ENCODE measurements at regions not wholly inside any gene's neighbourhood (a gene's known extent, or its start where the extent isn't known, plus 50 kb on each side); places are given as distances from the start of the nearest gene placed in this dataset.

DNA sequence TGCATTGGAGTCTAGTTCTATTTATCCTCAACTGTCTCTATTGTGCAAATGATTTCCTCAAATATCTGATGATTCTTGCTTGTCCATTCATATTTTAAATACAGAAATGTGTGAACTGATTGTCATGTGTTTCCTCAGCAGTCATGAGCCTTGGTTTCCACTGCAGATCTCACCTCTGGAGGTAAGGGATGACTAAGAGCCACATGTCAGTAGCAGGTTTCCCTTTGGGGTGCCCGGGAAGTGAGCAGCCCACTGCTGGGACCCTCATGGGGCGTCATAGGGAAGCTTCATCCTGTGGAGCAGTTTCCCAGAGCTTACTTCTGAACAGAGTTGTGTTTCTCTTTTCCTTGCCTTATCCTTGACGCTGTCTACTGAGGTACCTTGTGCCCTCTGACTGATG, 149.2 kb upstream of the TOPAZ1 start:
- no peak for DNase-seq (ENCODE audit: low read depth)

DNA sequence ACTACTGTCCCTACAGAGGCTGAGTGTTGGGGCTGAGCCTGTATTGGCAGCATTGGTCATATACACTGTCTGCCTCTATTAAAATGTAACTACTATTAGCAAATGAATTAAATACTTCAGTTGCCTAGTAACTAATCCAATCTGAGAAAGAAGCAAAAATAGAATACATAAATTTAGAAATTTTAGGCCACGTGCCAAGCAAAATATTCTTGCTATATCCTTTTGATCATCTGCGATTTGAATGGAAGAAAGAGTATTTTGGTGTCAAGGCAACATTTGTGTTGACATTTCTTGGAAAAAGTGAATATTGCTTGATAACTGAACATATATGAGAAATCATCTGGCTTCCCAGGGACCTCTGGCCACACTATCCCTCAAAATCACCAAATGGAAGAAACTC, 148.2 kb upstream of the TOPAZ1 start:
- DNase-seq (ENCODE audit: low read depth) = no peak

DNA sequence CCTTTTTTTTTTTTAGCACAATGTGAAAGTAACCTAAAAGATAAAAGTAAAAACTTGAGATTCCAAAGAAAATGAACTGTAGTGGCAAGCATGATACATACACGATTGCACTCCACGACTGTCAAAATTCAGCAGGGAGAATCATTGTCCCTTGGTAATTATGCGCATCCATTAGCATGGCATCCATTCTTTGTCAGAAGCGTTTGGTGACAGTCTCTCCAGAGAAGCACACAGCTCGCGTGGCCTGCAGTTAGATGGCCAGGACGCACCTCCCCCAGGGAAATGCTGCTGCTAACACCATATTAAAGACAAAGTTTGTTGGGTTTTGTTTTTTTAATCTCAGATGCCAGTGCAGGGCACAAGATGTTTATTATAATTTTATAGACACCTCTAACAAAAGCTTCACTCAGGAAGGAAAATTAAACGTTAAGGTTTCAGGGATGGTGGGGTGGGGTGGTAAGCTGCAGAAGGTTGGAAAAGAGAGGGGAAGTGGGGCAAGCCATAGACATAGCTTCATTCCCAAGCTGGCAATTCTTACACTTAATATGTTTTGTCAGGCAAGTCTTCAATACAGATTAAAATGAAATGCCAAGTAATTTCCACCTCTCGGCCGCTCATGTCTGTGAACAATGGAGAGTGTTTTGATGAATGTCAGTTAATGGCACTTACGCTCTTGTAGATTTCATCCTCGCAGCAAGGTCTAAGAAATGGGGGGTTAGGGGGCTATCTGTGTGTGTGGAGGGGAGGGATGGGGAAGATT, 142.8 kb upstream of the TOPAZ1 start:
- DNase-seq (ENCODE audit: low read depth) = no peak

DNA sequence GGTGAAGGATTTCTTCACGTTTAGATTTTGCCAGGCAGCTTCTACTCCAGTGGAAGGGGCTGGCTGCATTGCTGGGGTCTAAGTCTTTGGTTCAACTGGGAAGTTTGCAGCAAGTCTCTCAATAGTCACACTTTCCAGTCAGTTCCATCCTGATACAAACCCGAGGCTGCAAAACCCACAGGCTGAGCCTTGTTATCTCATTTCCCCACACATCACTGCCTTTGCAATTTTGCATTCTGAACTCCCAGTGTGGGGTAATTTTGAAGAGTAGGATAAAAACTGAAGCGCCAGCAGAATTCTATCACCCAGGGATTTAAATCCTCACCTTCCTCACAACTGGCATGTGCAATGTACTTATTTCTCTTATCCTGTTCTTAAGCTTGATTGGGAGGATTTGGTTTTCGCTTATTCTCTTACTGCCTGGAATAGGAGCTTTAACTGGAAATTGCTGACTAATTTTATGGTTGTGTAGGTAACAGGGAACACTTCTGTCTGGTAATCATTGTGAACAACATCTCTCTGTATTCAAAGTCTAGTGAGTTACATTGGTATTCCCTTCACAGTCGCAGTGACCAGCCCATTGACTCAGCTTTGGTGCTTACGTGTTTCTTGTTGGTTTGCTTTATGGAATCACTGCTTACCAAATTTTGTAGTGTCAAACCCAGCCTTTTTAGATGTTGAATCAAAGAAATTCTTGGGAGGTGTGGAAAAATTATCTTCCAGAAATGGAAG, 142.0 kb upstream of the TOPAZ1 start:
- DNase-seq (ENCODE audit: low read depth) = no peak

DNA sequence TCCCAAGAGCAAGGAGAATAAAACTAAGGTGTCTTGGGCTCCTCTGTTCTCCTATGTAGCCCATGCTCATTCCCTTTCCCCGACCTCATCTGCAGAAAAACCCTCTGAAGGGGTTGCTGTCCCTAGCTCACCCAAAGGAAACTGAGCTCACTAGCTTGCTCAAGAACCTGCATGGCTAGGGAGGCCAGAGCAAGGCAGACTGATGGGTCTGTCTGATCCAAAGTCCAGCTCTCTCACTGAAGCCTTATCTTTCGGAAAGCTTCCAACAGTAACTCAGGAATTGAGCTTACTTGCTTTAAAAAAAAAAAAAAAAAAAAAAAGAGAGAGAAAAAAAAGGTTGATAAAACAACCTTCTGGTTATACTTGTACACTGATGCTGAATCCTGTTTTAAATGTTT, 141.4 kb upstream of the TOPAZ1 start:
- no peak for DNase-seq (ENCODE audit: low read depth)

DNA sequence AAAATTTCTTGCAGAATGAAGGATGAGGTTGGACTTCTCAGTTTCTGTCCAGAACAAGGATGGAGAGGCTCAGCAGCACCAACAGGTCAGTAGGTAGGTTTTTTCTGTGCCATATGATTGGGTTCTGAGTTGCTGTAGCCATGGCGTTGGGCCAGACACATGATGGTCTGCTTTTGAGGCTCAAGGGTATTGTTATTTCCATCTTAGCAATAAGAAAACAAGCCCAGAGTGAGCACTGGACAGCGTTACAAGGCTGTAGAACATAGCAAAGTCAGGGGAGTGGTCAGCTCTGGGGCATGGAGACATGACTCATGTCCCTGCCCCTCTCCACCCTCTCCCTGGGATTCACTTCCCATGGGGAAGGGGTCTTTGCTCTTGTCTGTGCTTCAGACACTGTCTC, 137.6 kb upstream of the TOPAZ1 start:
- DNase-seq (ENCODE audit: low read depth) = no peak

DNA sequence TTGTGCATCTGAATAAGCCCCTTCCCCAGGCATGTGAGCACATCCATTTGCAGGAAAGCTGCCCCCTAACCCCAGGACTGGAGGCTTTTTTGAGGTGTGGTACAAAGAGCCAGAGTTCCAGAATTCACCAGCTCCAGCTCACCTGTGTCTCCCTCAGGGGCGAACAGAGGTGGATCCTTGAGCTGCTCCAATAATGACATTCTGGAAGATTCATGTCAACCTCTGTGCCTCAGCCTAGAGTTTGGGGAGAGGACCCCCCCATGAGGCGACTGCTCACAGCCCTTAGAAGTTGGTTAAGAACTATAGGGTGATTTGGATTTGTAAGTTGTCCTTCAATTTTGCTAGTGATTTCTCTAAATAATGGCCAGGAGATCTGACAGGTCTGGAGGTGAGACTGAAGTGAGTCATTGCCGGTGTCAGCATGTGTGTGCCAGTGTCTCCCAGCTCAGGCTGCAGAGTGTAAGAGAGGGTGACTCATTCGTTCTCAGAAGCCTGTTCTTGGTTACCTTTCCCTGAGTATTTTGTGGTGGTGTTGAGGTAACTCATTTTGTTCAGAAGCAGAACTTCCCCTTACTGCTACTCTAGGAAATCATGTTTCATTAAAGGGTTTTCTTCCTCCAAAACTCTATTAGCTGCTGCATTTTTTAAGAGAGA, 136.9 kb upstream of the TOPAZ1 start:
- no peak for DNase-seq (ENCODE audit: low read depth)

- no peak for DNase-seq (ENCODE audit: low read depth)
These were observed 136.1 kb upstream of the TOPAZ1 start for GRCh38 chr3:44105571-44105970.

DNA sequence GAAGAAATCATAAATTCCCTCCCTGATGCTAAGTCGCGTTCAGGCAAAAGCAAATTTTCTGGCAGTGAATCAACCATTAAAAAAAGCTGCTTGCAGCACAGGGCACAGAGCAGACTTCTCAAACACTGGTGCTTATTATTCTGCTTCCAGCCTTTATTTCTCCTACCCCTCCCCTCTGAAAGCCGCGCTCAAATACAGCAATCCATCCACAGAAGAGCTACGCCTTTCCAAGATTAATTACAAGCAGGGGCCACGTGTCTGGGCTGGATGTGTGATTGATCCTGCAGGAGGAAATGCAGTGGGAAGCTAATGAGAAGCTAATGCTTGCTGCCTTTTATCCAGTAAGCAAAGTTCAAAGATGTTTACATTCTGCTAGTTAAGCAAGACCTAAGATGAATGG, 134.9 kb upstream of the TOPAZ1 start:
- no peak for DNase-seq (ENCODE audit: low read depth)

- DNase-seq (ENCODE audit: low read depth) = no peak
These were observed 133.2 kb upstream of the TOPAZ1 start for GRCh38 chr3:44108481-44108880.

DNA sequence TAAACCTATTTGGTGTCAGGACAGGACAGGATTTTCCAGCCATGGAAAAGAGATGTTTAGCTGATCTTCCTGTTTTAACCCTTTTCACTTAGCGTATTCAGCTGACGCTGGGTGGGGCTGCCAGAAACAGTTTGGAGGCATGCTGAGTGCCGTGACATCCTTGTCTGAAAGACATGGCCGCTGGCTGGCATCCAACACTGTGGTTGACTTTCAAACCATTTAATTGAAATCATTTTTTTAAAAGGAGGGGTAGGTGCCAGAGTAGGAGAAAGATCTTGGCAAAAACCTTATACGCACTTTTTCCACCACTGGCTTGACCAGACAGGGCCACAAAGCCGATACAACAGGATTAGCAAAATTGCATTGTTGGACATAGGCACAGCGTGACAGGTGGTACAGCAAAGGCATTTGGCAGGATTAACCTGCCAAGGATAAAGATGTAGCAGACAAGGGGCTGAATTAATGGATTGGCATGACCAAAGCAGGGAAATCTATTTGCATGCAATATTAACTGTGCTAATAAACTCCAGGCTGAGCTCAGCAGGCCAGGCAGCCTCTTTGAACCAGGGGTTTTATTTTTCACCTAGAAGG, 131.8 kb upstream of the TOPAZ1 start:
- no peak for DNase-seq (ENCODE audit: low read depth)

DNA sequence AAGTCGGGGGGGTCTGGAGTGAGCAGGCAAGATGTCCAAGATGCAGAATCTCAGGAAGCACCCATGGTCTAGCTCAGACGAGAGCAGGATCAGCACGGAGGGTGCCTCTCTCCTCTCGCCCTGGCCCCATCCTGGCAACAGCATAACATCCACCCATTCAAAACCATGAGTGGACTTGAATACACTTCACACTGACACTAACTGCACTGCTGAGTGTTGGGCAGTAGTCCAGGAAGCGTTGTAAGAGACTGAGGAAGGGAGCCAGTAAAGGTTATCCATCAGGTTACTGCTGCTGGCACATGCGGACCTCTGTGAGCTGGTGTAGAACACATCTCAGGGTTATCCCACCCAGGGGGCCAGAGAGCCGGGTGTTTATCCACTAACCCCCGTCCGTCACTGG, 131.0 kb upstream of the TOPAZ1 start:
- no peak for DNase-seq (ENCODE audit: low read depth)

DNA sequence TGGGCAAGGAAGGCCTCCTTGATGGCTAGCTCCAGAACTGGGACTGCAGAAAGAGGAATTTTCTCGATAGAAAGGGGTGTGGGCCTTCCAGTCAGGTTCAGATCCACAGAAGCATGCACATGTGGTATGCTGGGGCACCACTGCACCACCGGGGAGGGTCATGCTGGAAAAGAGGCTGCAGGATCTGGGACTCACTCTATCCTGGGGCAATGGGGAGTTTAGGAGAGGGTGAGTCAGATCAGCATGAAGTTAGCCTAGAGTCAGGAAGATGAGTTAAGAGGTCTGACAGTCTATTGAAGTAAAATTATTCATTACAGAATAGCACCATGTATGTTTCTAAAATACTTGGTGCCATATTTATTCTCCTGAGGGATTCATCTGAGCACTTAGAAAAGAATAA, 130.2 kb upstream of the TOPAZ1 start:
- no peak for DNase-seq (ENCODE audit: low read depth)

DNA sequence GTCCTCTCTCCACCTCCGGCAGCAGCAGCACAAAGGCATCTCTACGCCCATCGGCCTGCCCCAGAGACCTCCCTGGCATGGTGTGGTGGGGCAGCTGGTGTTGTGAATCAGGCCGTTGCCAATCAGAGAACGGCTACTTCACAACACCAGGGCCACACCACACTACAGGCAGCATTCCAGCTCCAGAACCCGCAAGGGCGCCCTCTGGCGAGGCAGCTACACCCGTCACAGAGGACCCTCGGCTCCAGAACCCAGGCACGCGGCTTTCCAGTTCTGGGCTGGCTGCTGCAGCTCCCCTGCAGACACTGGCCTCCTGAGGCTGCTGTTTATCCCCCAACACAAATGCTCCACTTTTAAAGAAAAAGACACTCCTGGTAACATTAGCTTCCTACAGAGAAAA, 127.5 kb upstream of the TOPAZ1 start:
- no peak for DNase-seq (ENCODE audit: low read depth)

DNA sequence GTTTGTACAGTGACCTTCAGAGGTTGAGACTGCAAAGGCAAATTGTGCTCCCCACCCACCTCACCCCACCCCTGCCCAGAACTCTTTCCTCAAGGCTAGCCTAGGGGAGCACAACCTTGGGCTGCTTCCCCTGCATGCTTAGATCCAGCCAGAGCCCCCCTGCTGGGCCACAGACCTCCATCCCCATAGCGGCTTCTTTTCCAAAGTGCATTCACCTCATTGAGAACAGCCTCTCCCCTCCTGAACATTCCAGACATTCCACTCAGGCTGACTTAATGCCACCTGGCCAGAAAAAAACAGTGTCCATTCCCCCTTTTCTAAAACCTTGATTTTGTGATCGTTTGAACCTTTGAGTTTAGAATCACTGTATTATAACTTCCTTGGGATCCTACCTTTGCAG, 124.4 kb upstream of the TOPAZ1 start:
- no peak for DNase-seq (ENCODE audit: low read depth)

- DNase-seq (ENCODE audit: low read depth) = no peak
These were observed 124.0 kb upstream of the TOPAZ1 start for GRCh38 chr3:44117736-44118135.

- DNase-seq (ENCODE audit: low read depth) = no peak
These were observed 120.7 kb upstream of the TOPAZ1 start for GRCh38 chr3:44120721-44121582.

GRCh38 chr3:44125246-44125645, 116.4 kb upstream of the TOPAZ1 start:
- no peak for DNase-seq (ENCODE audit: low read depth)

GRCh38 chr3:44125882-44126281, 115.8 kb upstream of the TOPAZ1 start:
- no peak for DNase-seq (ENCODE audit: low read depth)

DNA sequence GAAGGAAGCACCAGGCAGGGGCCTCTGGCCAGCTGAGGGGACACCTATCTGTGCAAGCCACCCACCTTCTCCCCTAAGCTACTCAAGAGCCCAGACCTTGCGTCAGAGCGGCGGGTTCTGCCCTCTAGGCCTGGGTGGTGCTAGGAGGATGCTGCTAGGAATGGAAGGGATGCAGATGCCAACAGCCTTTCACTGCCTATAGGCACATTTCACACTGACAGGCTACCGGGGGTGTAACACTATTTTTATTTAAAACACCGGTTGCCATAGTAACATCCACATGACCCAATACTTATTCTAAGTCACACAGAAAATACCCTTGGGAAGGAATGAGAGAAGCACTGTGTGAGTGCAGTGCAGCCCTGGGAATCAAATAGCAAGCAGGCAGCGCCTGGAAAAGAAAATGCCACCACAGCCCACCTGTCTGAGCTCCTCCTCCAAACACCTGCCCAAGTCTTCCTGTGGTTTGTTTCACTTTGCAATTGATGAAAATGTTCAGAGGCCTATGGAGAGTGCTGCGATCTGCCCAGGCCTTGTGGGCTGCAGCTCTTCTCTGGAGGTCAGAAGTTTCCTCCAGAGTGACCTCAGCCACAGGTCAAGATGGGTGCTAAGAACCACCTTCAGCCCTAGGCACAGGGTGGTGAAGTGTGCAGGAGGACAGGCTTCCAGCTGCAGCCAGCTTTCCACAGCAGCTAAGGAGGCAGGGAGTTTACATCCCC, 113.5 kb upstream of the TOPAZ1 start:
- DNase-seq (ENCODE audit: low read depth) = no peak

DNA sequence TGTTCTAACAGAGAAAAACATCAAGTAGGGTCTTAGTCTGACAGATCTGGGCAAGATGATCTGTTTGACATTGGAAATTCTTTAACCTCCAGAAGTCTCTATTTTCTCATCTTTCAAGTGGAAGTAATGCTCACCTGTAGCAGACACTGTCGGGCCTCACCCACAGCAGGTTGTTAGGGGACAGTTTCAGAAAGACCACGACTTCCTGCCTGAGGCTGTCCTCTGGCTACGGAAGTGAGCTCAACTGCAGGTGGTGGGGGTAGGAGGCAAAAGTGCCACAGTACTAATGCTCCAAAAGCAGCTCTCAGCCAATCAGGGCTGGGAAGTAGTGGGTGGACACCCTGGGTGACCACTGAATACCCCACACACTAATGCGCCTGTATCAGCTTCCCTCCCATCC, 111.4 kb upstream of the TOPAZ1 start:
- no peak for DNase-seq (ENCODE audit: low read depth)

Data from HS-27A (cell line).